ENCODE measurements at regions not wholly inside any gene's neighbourhood (a gene's known extent, or its start where the extent isn't known, plus 50 kb on each side); places are given as distances from the start of the nearest gene placed in this dataset.
A peak's percentile ranks its signal among the peaks of the same experiment; 100 is the strongest.
"Not testable (repeated sequence)": the region's sequence is repeated elsewhere in the genome, so short reads cannot be mapped to it uniquely, and the experiment has no call there.

GRCh38 chr15:95637234-95637633, 693.3 kb upstream of the NR2F2 start:
- DNase-seq: not testable (repeated sequence)

GRCh38 chr15:95639208-95639607, 691.3 kb upstream of the NR2F2 start:
- no peak for DNase-seq

GRCh38 chr15:95644100-95644875, 686.2 kb upstream of the NR2F2 start:
- DNase-seq: peak; percentile 43

GRCh38 chr15:95645791-95646338, 684.6 kb upstream of the NR2F2 start:
- DNase-seq: peak; percentile 3

GRCh38 chr15:95646484-95647273, 683.8 kb upstream of the NR2F2 start:
- DNase-seq: peak; percentile 16

- no peak for DNase-seq
These were observed 682.8 kb upstream of the NR2F2 start for GRCh38 chr15:95647531-95648277.

GRCh38 chr15:95653361-95653805, 677.1 kb upstream of the NR2F2 start:
- DNase-seq: no peak

GRCh38 chr15:95655089-95655607, 675.4 kb upstream of the NR2F2 start:
- no peak for DNase-seq

GRCh38 chr15:95656595-95656994, 673.9 kb upstream of the NR2F2 start:
- no peak for DNase-seq

GRCh38 chr15:95658799-95659198, 671.7 kb upstream of the NR2F2 start:
- no peak for DNase-seq

- DNase-seq: no peak
These were observed 670.8 kb upstream of the NR2F2 start for GRCh38 chr15:95659656-95660055.

- no peak for DNase-seq
These were observed 667.9 kb upstream of the NR2F2 start for GRCh38 chr15:95662638-95663037.

- DNase-seq: no peak
These were observed 667.1 kb upstream of the NR2F2 start for GRCh38 chr15:95663156-95664100.

- DNase-seq: no peak
These were observed 666.0 kb upstream of the NR2F2 start for GRCh38 chr15:95664450-95664849.

GRCh38 chr15:95669146-95669922, 661.2 kb upstream of the NR2F2 start:
- peak; percentile 70 for DNase-seq

- DNase-seq: no peak
These were observed 656.5 kb upstream of the NR2F2 start for GRCh38 chr15:95674031-95674430.

GRCh38 chr15:95676500-95676899, 654.0 kb upstream of the NR2F2 start:
- no peak for DNase-seq

- no peak for DNase-seq
These were observed 650.5 kb upstream of the NR2F2 start for GRCh38 chr15:95679847-95680582.

GRCh38 chr15:95680728-95681127, 649.8 kb upstream of the NR2F2 start:
- no peak for DNase-seq

All from OCI-M1 (cell line).